A673 (cell line): ENCODE measurements at regions not wholly inside any gene's neighbourhood (a gene's known extent, or its start where the extent isn't known, plus 50 kb on each side); places are given as distances from the start of the nearest gene placed in this dataset.

Source experiments
- BruUV-seq: library from RNA; stranded (reverse); fragments of 400-500 nt; replicated peaks from 2 replicates; lab custom pipeline; 2021; lab: Mats Ljungman, UMichigan
- CTCF ChIA-PET: fragments of 300-600 bp; sonication (Branson Sonifier 250); formaldehyde crosslinking; loops from one replicate; lab custom pipeline; 2022; ENCODE audit warnings: antibody characterized with exemption; lab: Charles Lee
- POLR2A ChIA-PET: fragments of 300-600 bp; sonication (Branson Sonifier 250); formaldehyde crosslinking; loops from one replicate; lab custom pipeline; 2022; ENCODE audit warnings: antibody characterized with exemption; ENCODE audit not compliant: low non-redundant PET; lab: Charles Lee
- DNase-seq: peaks from one replicate; pipeline ENCODE4 v3.0.0-alpha.2; 2015; ENCODE audit warnings: low spot score
- H3K27ac ChIP-seq: fragments of 200-600 bp; sonication (generic); 2 replicates; pipeline ENCODE4 v1.5.1; 2016; ENCODE audit warnings: mixed run types, low read depth, mild to moderate bottlenecking, mixed read lengths, antibody characterized with exemption, low read length; ENCODE audit not compliant: poor library complexity, severe bottlenecking
- H3K27me3 ChIP-seq: fragments of 200-600 bp; sonication (generic); replicated peaks from 2 replicates; pipeline ENCODE4 v1.6.1; 2017; ENCODE audit warnings: mixed run types, low read depth, mild to moderate bottlenecking, mixed read lengths, antibody characterized with exemption, low read length; ENCODE audit not compliant: insufficient read depth, poor library complexity
- H3K36me3 ChIP-seq: fragments of 200-600 bp; sonication (generic); 2 replicates; pipeline ENCODE4 v1.6.1; 2016; ENCODE audit warnings: mixed run types, mild to moderate bottlenecking, mixed read lengths, antibody characterized with exemption, low read length; ENCODE audit not compliant: insufficient read depth, poor library complexity, severe bottlenecking
- H3K4me1 ChIP-seq: fragments of 200-600 bp; sonication (generic); 2 replicates; pipeline ENCODE4 v1.6.1; 2017; ENCODE audit warnings: mixed run types, mild to moderate bottlenecking, mixed read lengths, antibody characterized with exemption, low read length; ENCODE audit not compliant: insufficient read depth, poor library complexity, severe bottlenecking
- H3K4me3 ChIP-seq: fragments of 200-600 bp; sonication (generic); 2 replicates; pipeline ENCODE4 v1.5.1; 2016; ENCODE audit warnings: low read depth, mixed run types, mild to moderate bottlenecking, mixed read lengths, low read length; ENCODE audit not compliant: poor library complexity, severe bottlenecking
- H3K9me3 ChIP-seq: fragments of 200-600 bp; sonication (generic); 2 replicates; pipeline ENCODE4 v1.6.1; 2016; ENCODE audit warnings: mixed run types, low read depth, mild to moderate bottlenecking, mixed read lengths, antibody characterized with exemption, low read length; ENCODE audit not compliant: poor library complexity, severe bottlenecking
- CTCF ChIP-seq: fragments of 300-800, 200-600 bp; sonication (generic); conservative IDR thresholded peaks from 2 replicates; pipeline ENCODE4 v1.5.1; 2017; ENCODE audit warnings: low read depth, mild to moderate bottlenecking, antibody characterized with exemption, low read length, moderate library complexity, mixed read lengths
- EZH2 ChIP-seq: fragments of 200-600 bp; sonication (generic); IDR thresholded peaks from 2 replicates; pipeline ENCODE4 v1.6.1; 2017; ENCODE audit warnings: borderline replicate concordance, low read depth, mild to moderate bottlenecking, mixed read lengths, antibody characterized with exemption, low read length; ENCODE audit not compliant: poor library complexity, severe bottlenecking
- intact Hi-C: fragments of 100-400 bp; cut with micrococcal nuclease; formaldehyde crosslinking; loops from one replicate; pipeline ENCODE4 v1.10.0; 2022; ENCODE audit not compliant: unreplicated experiment

GRCh38 chr20:40612247-40612646, 76.8 kb downstream of the MAFB start:
- Histone ChIP-seq H3K36me3 (no peaks in the 10 kb centered on the region), H3K4me1 (no peaks in the 10 kb centered on the region), H3K27me3 (no peaks in the 10 kb centered on the region), H3K9me3 (no peaks in the 10 kb centered on the region), H3K4me3 (no peak overlapping the region), H3K27ac (no peak overlapping the region)
- TF ChIP-seq CTCF (no peak), EZH2 (no peak)
- ChIA-PET CTCF (no interaction called here), POLR2A (no interaction called here)
- intact Hi-C loops: no loop called here
- no peak for DNase-seq
- no TSS peak for BruUV-seq

GRCh38 chr20:40610730-40611129, 78.3 kb downstream of the MAFB start:
- Histone ChIP-seq H3K27ac (no peak overlapping the region), H3K4me1 (no peaks in the 10 kb centered on the region), H3K36me3 (no peaks in the 10 kb centered on the region), H3K4me3 (no peak overlapping the region), H3K9me3 (no peaks in the 10 kb centered on the region), H3K27me3 (no peaks in the 10 kb centered on the region)
- DNase-seq: no peak
- BruUV-seq: no TSS peak
- intact Hi-C loops: no loop called here
- ChIA-PET POLR2A (no interaction called here), CTCF (no interaction called here)
- TF ChIP-seq EZH2 (no peak), CTCF (no peak)

GRCh38 chr20:40607927-40608326, 81.1 kb downstream of the MAFB start:
- no peaks in the 10 kb centered on the region for H3K9me3 ChIP-seq
- H3K4me3 ChIP-seq: no peak overlapping the region
- CTCF ChIA-PET: no interaction called here
- POLR2A ChIA-PET: no interaction called here
- no peak overlapping the region for H3K27ac ChIP-seq
- DNase-seq: no peak
- H3K4me1 ChIP-seq: no peaks in the 10 kb centered on the region
- no peak for TF ChIP-seq CTCF
- TF ChIP-seq EZH2: no peak
- H3K36me3 ChIP-seq: no peaks in the 10 kb centered on the region
- H3K27me3 ChIP-seq: no peaks in the 10 kb centered on the region
- no TSS peak for BruUV-seq
- intact Hi-C loops: no loop called here
